ENCODE measurements at regions not wholly inside any gene's neighbourhood (a gene's known extent, or its start where the extent isn't known, plus 50 kb on each side); places are given as distances from the start of the nearest gene placed in this dataset.

GRCh38 chr22:48647051-48647450 is 1180.6 kb downstream of the BRD1 start:
- TF ChIP-seq POLR2A (IDR thresholded peaks at IDR 0.05; ENCODE audit: low read depth, low read length) (no peak), POLR2AphosphoS5 (IDR thresholded peaks at IDR 0.05; ENCODE audit: low read depth, low read length) (no peak), TAF1 (IDR thresholded peaks at IDR 0.05; ENCODE audit: low read depth, low read length) (no peak), PAX5 (IDR thresholded peaks at IDR 0.05; ENCODE audit: insufficient read depth, low read length, severe bottlenecking) (no peak), SPI1 (IDR thresholded peaks at IDR 0.05; ENCODE audit: low read depth, low read length) (no peak), POU2F2 (IDR thresholded peaks at IDR 0.05; ENCODE audit: low read depth, low read length) (no peak)

All from GM12891 (cell line).